A673 (cell line): ENCODE measurements at regions not wholly inside any gene's neighbourhood (a gene's known extent, or its start where the extent isn't known, plus 50 kb on each side); places are given as distances from the start of the nearest gene placed in this dataset.

Experiments
- BruUV-seq: library from RNA; stranded (reverse); fragments of 400-500 nt; replicated peaks from 2 replicates; lab custom pipeline; 2021; lab: Mats Ljungman, UMichigan
- CTCF ChIA-PET: fragments of 300-600 bp; sonication (Branson Sonifier 250); formaldehyde crosslinking; loops from one replicate; lab custom pipeline; 2022; ENCODE audit warnings: antibody characterized with exemption; lab: Charles Lee
- POLR2A ChIA-PET: fragments of 300-600 bp; sonication (Branson Sonifier 250); formaldehyde crosslinking; loops from one replicate; lab custom pipeline; 2022; ENCODE audit warnings: antibody characterized with exemption; ENCODE audit not compliant: low non-redundant PET; lab: Charles Lee
- DNase-seq: peaks from one replicate; pipeline ENCODE4 v3.0.0-alpha.2; 2015; ENCODE audit warnings: low spot score
- H3K27ac ChIP-seq: fragments of 200-600 bp; sonication (generic); 2 replicates; pipeline ENCODE4 v1.5.1; 2016; ENCODE audit warnings: mixed run types, low read depth, mild to moderate bottlenecking, mixed read lengths, antibody characterized with exemption, low read length; ENCODE audit not compliant: poor library complexity, severe bottlenecking
- H3K27me3 ChIP-seq: fragments of 200-600 bp; sonication (generic); replicated peaks from 2 replicates; pipeline ENCODE4 v1.6.1; 2017; ENCODE audit warnings: mixed run types, low read depth, mild to moderate bottlenecking, mixed read lengths, antibody characterized with exemption, low read length; ENCODE audit not compliant: insufficient read depth, poor library complexity
- H3K36me3 ChIP-seq: fragments of 200-600 bp; sonication (generic); 2 replicates; pipeline ENCODE4 v1.6.1; 2016; ENCODE audit warnings: mixed run types, mild to moderate bottlenecking, mixed read lengths, antibody characterized with exemption, low read length; ENCODE audit not compliant: insufficient read depth, poor library complexity, severe bottlenecking
- H3K4me1 ChIP-seq: fragments of 200-600 bp; sonication (generic); 2 replicates; pipeline ENCODE4 v1.6.1; 2017; ENCODE audit warnings: mixed run types, mild to moderate bottlenecking, mixed read lengths, antibody characterized with exemption, low read length; ENCODE audit not compliant: insufficient read depth, poor library complexity, severe bottlenecking
- H3K4me3 ChIP-seq: fragments of 200-600 bp; sonication (generic); 2 replicates; pipeline ENCODE4 v1.5.1; 2016; ENCODE audit warnings: low read depth, mixed run types, mild to moderate bottlenecking, mixed read lengths, low read length; ENCODE audit not compliant: poor library complexity, severe bottlenecking
- H3K9me3 ChIP-seq: fragments of 200-600 bp; sonication (generic); 2 replicates; pipeline ENCODE4 v1.6.1; 2016; ENCODE audit warnings: mixed run types, low read depth, mild to moderate bottlenecking, mixed read lengths, antibody characterized with exemption, low read length; ENCODE audit not compliant: poor library complexity, severe bottlenecking
- CTCF ChIP-seq: fragments of 300-800, 200-600 bp; sonication (generic); conservative IDR thresholded peaks from 2 replicates; pipeline ENCODE4 v1.5.1; 2017; ENCODE audit warnings: low read depth, mild to moderate bottlenecking, antibody characterized with exemption, low read length, moderate library complexity, mixed read lengths
- EZH2 ChIP-seq: fragments of 200-600 bp; sonication (generic); IDR thresholded peaks from 2 replicates; pipeline ENCODE4 v1.6.1; 2017; ENCODE audit warnings: borderline replicate concordance, low read depth, mild to moderate bottlenecking, mixed read lengths, antibody characterized with exemption, low read length; ENCODE audit not compliant: poor library complexity, severe bottlenecking
- intact Hi-C: fragments of 100-400 bp; cut with micrococcal nuclease; formaldehyde crosslinking; loops from one replicate; pipeline ENCODE4 v1.10.0; 2022; ENCODE audit not compliant: unreplicated experiment

- ChIA-PET POLR2A (no interaction called here), CTCF (no interaction called here)
- Histone ChIP-seq H3K27ac (no peak overlapping the region), H3K27me3 (peaks cover 18% of the 10 kb centered on the region), H3K9me3 (no peaks in the 10 kb centered on the region), H3K4me3 (no peak overlapping the region), H3K36me3 (no peaks in the 10 kb centered on the region), H3K4me1 (no peaks in the 10 kb centered on the region)
- BruUV-seq = no TSS peak
- no peak for DNase-seq
- TF ChIP-seq CTCF (no peak), EZH2 (no peak)
- intact Hi-C loops = no loop called here
These were observed 228.6 kb upstream of the LYPLAL1 start for GRCh38 chr1:218945050-218945449.

GRCh38 chr1:218946147-218946546 is 227.5 kb upstream of the LYPLAL1 start:
- H3K36me3 ChIP-seq = no peaks in the 10 kb centered on the region
- POLR2A ChIA-PET = no interaction called here
- H3K27me3 ChIP-seq = peaks cover 18% of the 10 kb centered on the region
- BruUV-seq = no TSS peak
- no peak overlapping the region for H3K4me3 ChIP-seq
- CTCF ChIA-PET = no interaction called here
- no peaks in the 10 kb centered on the region for H3K9me3 ChIP-seq
- TF ChIP-seq CTCF = no peak
- no peak for TF ChIP-seq EZH2
- intact Hi-C loops = no loop called here
- H3K27ac ChIP-seq = no peak overlapping the region
- no peaks in the 10 kb centered on the region for H3K4me1 ChIP-seq
- DNase-seq = no peak

- no peak overlapping the region for H3K4me3 ChIP-seq
- CTCF ChIA-PET = no interaction called here
- no peak for DNase-seq
- H3K9me3 ChIP-seq = no peaks in the 10 kb centered on the region
- POLR2A ChIA-PET = no interaction called here
- TF ChIP-seq EZH2 = no peak
- TF ChIP-seq CTCF = no peak
- intact Hi-C loops = no loop called here
- peaks cover 5% of the 10 kb centered on the region for H3K27me3 ChIP-seq
- no peak overlapping the region for H3K27ac ChIP-seq
- no peaks in the 10 kb centered on the region for H3K4me1 ChIP-seq
- no TSS peak for BruUV-seq
- H3K36me3 ChIP-seq = no peaks in the 10 kb centered on the region
These were observed 225.2 kb upstream of the LYPLAL1 start for GRCh38 chr1:218948446-218948845.
